NCI-H2029 (cell line): ENCODE measurements at regions not wholly inside any gene's neighbourhood (a gene's known extent, or its start where the extent isn't known, plus 50 kb on each side); places are given as distances from the start of the nearest gene placed in this dataset.

Source experiments
- DNase-seq: peaks from one replicate; lab custom pipeline; 2025; lab: John Stamatoyannopoulos, UW

DNA sequence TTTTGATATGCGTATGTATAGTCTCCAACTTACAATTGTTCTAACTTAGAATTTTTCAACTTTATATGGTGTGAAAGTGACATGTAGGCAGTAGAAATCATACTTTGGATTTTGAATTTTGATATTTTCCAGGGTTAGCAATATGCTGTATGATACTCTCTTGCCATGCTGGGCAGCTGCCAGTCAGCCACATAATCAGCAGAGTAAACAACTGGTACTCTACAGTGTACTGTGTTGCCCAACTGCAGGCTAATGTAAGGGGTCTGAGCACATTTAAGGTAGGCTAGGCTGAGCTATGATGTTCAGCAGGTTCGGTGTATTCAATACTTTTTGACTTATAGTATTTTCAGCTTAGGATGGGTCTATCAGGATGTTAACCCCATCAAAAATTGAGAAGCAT lies 52.0 kb upstream of the RYK start:
- DNase-seq = peak; percentile 33

DNA sequence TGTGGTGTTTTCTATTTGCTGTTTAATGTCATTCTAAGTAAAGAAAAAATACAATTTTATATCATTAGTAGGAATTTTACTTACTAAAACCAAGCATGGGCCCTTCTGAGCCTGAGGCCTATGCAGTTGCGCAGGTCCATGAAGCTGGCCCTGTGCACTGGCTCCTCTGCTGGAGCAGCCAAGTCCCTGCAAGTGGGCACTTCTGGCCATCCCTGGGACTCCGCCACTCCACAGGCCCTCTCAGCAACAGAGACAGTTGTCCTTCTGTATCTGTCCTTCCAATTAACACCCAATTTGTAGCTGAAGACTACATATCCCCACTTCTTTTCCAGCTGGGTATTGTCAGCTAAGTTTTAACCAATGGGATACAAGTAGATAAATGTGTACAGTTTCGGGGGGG lies 49.9 kb upstream of the RYK start:
- no peak for DNase-seq
